Lung (tissue), 11 donors: ENCODE measurements at regions not wholly inside any gene's neighbourhood (a gene's known extent, or its start where the extent isn't known, plus 50 kb on each side); places are given as distances from the start of the nearest gene placed in this dataset.

Source experiments
- ATAC-seq: fragments of 200-7000 bp; cut with Tn5 transposase; one replicate; pipeline ENCODE4 v1.9.1; 2020; ENCODE audit warnings: moderate number of reproducible peaks; ENCODE audit not compliant: insufficient read depth, low FRiP score
- DNase-seq, 3 donors: peaks; one replicate each; pipeline ENCODE4 v3.0.0-alpha.2; 2013 to 2017
- H3K27ac ChIP-seq, 2 donors: one replicate each; pipeline ENCODE4 v1.5.1; 2013; ENCODE audit warnings: mild to moderate bottlenecking in 2 of 2, moderate library complexity in 2 of 2, control low read depth in 1 of 2, inconsistent platforms in 1 of 2, low read depth in 1 of 2, low read length in 1 of 2
- H3K27me3 ChIP-seq, 3 donors: one replicate each; pipeline ENCODE4 v1.5.1; 2013; ENCODE audit warnings: low read length in 2 of 3; ENCODE audit not compliant: control insufficient read depth in 3 of 3, insufficient read depth in 3 of 3
- H3K36me3 ChIP-seq, 4 donors: one replicate each; pipeline ENCODE4 v1.5.1; 2013; ENCODE audit warnings: low read length in 4 of 4, mild to moderate bottlenecking in 1 of 4, moderate library complexity in 1 of 4; ENCODE audit not compliant: control insufficient read depth in 4 of 4, insufficient read depth in 4 of 4
- H3K4me1 ChIP-seq, 5 donors: one replicate each; pipeline ENCODE4 v1.5.1; 2013; ENCODE audit warnings: low read length in 5 of 5, mild to moderate bottlenecking in 2 of 5, moderate library complexity in 1 of 5; ENCODE audit not compliant: control insufficient read depth in 5 of 5, insufficient read depth in 5 of 5
- H3K4me3 ChIP-seq: one replicate; pipeline ENCODE4 v1.5.1; 2013; ENCODE audit warnings: mild to moderate bottlenecking, control low read depth, moderate library complexity
- H3K9ac ChIP-seq, 2 donors: one replicate each; pipeline ENCODE4 v1.5.1; 2013; ENCODE audit warnings: low read length in 2 of 2, control low read depth in 1 of 2; ENCODE audit not compliant: insufficient read depth in 1 of 2
- H3K9me3 ChIP-seq, 4 donors: one replicate each; pipeline ENCODE4 v1.5.1; 2013; ENCODE audit warnings: low read length in 3 of 4, mild to moderate bottlenecking in 1 of 4, moderate library complexity in 1 of 4; ENCODE audit not compliant: control insufficient read depth in 4 of 4, insufficient read depth in 3 of 4
- WGBS, 2 donors: extraction: QIAGEN DNeasy Blood & Tissue Kit; methylation state at CpG; one replicate each; pipeline ENCODE4 v1.1.7; 2013; 5-methylcytosine and 5-hydroxymethylcytosine counted together
- TF ChIP-seq, protein P1 (sequence below): IDR thresholded peaks from 2 replicates; pipeline ENCODE4 v1.5.1; 2012; ENCODE audit warnings: mild to moderate bottlenecking; ENCODE audit errors: control extremely low read depth, extremely low read depth
- donor health status: control.
- donor health status: control.
- donor health status: Bipolar disorder and iron deficiency.
- donor health status: healthy.
- donor health status: DM: yes; HTN: yes; CAD: no.

DNA sequence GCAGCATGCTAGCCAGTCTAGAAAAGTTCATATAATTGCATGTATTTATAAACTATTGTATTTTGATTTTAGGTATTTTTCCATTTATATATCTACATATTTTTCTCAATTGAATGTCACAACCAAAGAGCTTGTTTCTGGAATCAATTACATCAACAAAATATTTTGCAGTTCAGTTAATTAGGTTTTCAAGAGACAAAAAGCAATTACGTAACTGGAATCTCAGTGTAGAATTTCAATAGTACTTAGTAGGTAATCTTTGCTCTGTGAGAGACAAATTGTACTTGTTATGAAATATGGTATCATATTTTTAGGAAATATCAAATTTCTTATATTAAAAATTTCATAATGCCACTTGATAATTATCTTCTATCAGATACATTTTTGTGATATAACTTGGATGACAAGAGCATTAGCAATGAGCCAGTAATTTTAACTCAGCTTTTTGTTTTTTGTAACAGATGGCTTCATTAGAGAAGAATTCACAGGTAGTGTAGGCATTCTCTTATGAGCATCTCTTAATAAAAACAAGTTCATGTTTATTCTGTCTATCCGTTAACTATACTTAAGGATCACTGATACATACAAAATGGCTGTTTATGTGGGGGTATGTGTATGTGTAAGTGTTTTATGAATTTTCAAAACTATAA is 774.7 kb downstream of the C12orf50 start:
- H3K9me3 ChIP-seq: no peaks in the 10 kb centered on the region
- DNase-seq: no peak
- WGBS, 2 donors: 93 to 94% methylated on average over 2 of the region's 2 CpGs
- H3K27me3 ChIP-seq: no peaks in the 10 kb centered on the region
- TF ChIP-seq, protein P1, sequence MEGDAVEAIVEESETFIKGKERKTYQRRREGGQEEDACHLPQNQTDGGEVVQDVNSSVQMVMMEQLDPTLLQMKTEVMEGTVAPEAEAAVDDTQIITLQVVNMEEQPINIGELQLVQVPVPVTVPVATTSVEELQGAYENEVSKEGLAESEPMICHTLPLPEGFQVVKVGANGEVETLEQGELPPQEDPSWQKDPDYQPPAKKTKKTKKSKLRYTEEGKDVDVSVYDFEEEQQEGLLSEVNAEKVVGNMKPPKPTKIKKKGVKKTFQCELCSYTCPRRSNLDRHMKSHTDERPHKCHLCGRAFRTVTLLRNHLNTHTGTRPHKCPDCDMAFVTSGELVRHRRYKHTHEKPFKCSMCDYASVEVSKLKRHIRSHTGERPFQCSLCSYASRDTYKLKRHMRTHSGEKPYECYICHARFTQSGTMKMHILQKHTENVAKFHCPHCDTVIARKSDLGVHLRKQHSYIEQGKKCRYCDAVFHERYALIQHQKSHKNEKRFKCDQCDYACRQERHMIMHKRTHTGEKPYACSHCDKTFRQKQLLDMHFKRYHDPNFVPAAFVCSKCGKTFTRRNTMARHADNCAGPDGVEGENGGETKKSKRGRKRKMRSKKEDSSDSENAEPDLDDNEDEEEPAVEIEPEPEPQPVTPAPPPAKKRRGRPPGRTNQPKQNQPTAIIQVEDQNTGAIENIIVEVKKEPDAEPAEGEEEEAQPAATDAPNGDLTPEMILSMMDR: no peak
- no peaks in the 10 kb centered on the region for H3K36me3 ChIP-seq
- H3K27ac ChIP-seq: no peak overlapping the region
- no peaks in the 10 kb centered on the region for H3K4me1 ChIP-seq
- no peak overlapping the region for H3K4me3 ChIP-seq
- ATAC-seq: no peak
- no peak overlapping the region for H3K9ac ChIP-seq

DNA sequence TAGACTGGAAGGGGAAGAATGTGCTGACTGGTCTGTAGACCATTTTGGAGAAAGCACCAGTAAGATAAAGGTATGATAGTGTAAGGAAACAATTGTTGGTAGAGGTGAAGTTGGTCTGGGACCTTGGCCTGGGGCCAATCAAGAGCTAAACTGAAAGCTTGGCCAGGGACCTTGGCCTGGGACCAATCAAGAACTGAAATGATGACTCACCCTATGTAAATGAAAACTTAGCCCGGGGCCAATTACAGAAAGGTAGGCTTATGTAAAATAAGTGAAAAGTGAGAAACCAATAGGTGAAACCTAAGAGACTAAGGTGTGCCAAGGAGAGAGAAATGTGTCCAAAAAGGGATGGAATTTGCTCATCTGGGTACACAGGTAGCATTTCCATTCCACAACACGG is 776.0 kb downstream of the C12orf50 start:
- Histone ChIP-seq H3K9me3 (no peaks in the 10 kb centered on the region), H3K27ac (no peak overlapping the region), H3K4me1 (peaks cover 0 to 8% (median 0%) of the 10 kb centered on the region in 5 donors), H3K9ac (no peak overlapping the region), H3K36me3 (no peaks in the 10 kb centered on the region), H3K27me3 (no peaks in the 10 kb centered on the region), H3K4me3 (no peak overlapping the region)
- WGBS, 2 donors: 84 to 85% methylated on average over 2 of the region's 2 CpGs
- DNase-seq (no peak), ATAC-seq (no peak)
- TF ChIP-seq, protein P1: no peak

DNA sequence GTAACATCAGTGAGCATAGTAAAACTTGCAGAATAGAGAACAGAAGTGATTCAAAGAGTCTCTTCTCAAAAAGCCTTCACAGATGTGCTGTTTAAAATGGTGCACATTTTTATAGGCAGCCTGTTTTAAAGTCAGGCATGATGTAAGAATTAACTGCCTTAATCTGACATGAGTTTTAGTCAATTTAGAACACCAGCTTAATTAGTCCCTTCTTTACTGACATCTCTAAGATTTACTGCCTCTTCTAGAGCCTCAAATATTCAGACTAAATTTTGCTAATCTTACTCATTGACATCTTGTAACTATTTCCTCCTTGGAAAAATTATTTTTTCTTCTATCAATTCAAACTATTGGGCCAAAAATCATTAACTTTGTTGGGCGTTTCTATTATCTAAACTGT is 782.5 kb downstream of the C12orf50 start:
- Histone ChIP-seq H3K4me3 (no peak overlapping the region), H3K9ac (no peak overlapping the region), H3K27ac (no peak overlapping the region), H3K27me3 (no peaks in the 10 kb centered on the region), H3K36me3 (no peaks in the 10 kb centered on the region), H3K9me3 (no peaks in the 10 kb centered on the region), H3K4me1 (peaks cover 0 to 18% (median 0%) of the 10 kb centered on the region in 5 donors)
- 66 to 80% methylated on average over 1 of the region's 1 CpG for WGBS, 2 donors
- DNase-seq (peak in 1 of 3 donors; percentile 13), ATAC-seq (no peak)
- TF ChIP-seq, protein P1: no peak

DNA sequence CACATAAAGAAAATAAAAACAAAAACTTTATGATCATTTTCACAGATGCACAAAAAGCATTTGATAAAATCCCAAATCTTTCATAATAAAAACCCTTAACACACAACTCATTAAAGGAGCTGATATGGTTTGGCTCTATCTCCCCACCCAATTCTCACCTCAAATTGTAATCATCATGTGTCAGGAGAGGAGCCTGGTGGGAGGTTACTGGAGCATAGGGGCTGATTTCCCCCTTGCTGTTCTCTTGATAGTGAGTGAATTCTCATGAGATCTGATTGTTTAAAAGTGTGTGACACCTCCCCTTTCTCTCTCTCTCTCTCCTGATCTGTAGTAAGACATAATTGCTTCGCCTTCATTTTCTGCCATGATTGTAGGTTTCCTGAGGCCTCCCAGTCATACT is 790.7 kb downstream of the C12orf50 start:
- no peak overlapping the region for H3K4me3 ChIP-seq
- no peak for DNase-seq
- H3K9ac ChIP-seq: no peak overlapping the region
- H3K36me3 ChIP-seq: no peaks in the 10 kb centered on the region
- H3K4me1 ChIP-seq: no peaks in the 10 kb centered on the region
- no peaks in the 10 kb centered on the region for H3K9me3 ChIP-seq
- TF ChIP-seq, protein P1: no peak
- WGBS, 2 donors: 87 to 91% methylated on average over 1 of the region's 1 CpG
- no peaks in the 10 kb centered on the region for H3K27me3 ChIP-seq
- ATAC-seq: no peak
- H3K27ac ChIP-seq: no peak overlapping the region
